Activated CD4-positive, alpha-beta T cell treated with anti-CD3 and anti-CD28 coated beads, Interleukin-2, amount 50 U/mL, for 24 hours (primary cell): ENCODE measurements at regions not wholly inside any gene's neighbourhood (a gene's known extent, or its start where the extent isn't known, plus 50 kb on each side); places are given as distances from the start of the nearest gene placed in this dataset.
A peak's percentile ranks its signal among the peaks of the same experiment; 100 is the strongest.

Experiments
- DNase-seq, 2 donors: peaks; one replicate each; pipeline ENCODE4 v3.0.0-alpha.2; 2020; ENCODE audit warnings: low read depth in 1 of 2, low spot score in 1 of 2

- peak; percentile 46 to 72 for DNase-seq
These were observed 483.6 kb downstream of the BCOR start for GRCh38 chrX:39613997-39614679.

DNA sequence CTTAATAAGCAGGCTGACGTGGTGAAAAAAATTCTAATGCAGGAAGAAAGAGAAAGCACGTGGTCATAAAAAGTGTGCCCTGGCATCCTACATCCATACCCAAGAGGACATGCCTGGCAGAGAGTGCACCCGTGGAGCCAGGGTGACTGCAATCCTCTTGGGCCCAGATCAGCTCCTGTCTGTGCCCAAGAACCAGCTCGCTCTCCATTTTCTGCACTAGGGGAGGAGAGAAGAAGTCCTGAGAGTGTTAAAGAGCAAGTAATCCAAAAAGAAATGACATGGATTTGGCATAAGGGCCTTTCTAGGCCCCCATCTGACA is 483.1 kb downstream of the BCOR start:
- DNase-seq: no peak

DNA sequence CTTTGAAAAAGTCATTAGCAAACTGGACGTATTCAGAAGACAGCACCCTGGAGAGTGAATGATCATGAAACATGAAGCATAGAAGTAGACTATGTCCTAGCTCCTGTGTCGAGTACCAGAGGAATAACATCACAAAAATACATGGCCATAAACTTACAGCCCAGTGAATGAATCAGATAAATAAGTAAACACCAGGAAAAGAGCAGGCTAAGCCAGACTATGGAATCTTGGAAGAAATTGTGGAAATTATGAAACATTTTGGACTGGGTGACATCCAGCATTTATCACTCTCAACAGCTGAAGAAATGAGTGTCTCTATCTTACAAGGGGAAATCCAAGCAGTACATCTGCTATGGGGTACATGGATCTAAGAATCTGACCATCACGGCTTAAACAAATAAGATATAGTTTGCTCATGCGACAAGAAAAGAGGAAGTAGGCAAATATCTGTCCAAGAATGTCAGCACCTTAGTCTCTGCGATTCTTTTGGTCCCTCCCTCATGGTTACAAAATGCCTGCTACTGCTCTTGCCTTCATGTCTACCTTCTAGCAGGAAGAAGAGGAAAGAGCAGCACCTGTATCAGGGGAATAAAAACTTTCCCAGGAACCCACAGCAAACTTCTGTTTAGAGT is 481.5 kb downstream of the BCOR start:
- no peak for DNase-seq

GRCh38 chrX:39616731-39617130 is 481.0 kb downstream of the BCOR start:
- DNase-seq: no peak

GRCh38 chrX:39618178-39618577 is 479.6 kb downstream of the BCOR start:
- DNase-seq: no peak

GRCh38 chrX:39619182-39620009 is 478.4 kb downstream of the BCOR start:
- DNase-seq: no peak

GRCh38 chrX:39624166-39624565 is 473.6 kb downstream of the BCOR start:
- no peak for DNase-seq

GRCh38 chrX:39625810-39626209 is 471.9 kb downstream of the BCOR start:
- no peak for DNase-seq

GRCh38 chrX:39626749-39627148 is 471.0 kb downstream of the BCOR start:
- no peak for DNase-seq

- DNase-seq: no peak
These were observed 470.5 kb downstream of the BCOR start for GRCh38 chrX:39627257-39627656.

GRCh38 chrX:39629001-39629400 is 468.8 kb downstream of the BCOR start:
- no peak for DNase-seq

DNA sequence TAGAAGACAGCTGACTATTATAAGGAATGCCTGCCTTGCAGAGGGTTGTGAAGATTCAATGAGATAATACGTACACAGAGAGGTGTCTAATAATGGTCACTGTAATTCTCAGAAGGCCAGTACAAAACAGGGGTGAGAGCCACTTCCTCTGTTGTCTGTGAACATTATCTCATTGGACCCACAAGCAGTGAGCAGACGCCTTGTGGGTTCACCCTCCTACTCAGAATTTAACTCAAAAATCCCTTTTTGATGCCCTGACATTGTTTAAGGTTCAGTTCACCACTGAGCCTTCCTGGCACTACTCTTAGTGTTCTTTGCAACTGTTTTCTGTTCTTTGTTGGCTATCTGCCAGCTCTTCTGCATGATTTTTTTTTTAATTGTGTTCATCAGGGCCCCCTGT is 467.4 kb downstream of the BCOR start:
- DNase-seq: no peak

DNA sequence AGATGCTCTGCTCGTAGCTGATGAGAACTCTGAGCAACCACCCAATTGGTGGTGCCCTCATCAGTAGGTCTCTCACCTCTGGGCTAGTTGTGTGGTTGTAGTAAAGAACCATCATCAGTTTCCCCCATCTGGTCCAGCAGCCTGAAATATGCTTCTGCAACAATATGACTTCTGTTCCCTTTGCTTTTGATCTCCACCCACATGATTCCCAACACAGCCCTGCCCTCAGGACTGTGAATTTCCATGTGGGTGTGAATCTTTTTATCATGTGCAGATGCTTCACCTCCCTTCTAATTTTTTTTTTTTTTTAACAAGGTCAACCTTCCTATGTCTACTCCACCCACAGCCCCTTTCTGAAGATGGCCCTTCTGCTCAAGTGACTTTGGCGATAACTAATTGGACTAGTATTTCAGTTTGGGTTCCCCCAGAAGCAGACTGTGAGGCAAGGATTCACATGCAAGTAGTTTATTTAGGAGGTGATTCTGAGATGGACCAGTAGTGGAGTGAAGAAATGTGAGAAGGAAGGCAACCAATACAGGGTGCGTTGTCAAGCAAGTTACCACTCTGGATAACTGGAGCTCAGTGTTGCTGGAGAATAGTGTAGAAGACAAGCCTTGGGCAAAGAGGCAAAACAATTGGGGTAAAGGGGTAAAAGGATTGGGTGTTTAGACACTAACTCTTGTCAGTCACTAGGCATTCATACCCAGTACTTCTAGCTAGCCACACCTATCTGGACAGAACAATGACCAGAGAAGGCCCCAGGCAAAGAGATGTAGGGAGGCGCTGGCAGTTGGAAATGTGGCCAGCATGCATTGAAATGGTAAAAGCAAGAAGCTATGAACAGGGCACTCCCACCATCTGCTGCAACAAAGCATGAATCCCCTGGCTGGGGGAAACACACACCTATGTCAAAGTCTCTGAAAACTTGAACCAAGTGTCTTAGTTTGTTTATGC is 466.2 kb downstream of the BCOR start:
- no peak for DNase-seq

- DNase-seq: no peak
These were observed 464.5 kb downstream of the BCOR start for GRCh38 chrX:39633293-39633692.

- DNase-seq: no peak
These were observed 461.3 kb downstream of the BCOR start for GRCh38 chrX:39636481-39636880.

- no peak for DNase-seq
These were observed 459.2 kb downstream of the BCOR start for GRCh38 chrX:39638526-39638925.

DNA sequence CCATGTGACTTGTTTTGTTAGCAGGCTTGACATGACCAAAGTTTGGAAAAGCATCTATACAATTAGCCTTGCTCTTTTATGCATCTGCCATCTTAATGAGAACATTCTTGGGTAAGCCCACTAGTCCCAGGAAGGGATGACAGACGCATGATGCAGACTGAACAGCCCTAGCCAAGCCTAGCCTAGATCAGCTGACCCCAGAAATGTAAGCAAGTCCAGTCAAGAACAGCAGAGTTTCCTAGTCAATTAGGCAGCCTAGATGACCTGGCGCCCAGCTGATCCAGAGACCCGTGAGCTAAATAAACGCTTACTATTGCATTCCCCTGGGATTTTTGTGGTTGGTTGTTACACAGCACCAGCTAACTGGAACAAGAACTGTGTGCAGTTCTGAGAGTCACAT is 457.9 kb downstream of the BCOR start:
- DNase-seq: no peak

DNA sequence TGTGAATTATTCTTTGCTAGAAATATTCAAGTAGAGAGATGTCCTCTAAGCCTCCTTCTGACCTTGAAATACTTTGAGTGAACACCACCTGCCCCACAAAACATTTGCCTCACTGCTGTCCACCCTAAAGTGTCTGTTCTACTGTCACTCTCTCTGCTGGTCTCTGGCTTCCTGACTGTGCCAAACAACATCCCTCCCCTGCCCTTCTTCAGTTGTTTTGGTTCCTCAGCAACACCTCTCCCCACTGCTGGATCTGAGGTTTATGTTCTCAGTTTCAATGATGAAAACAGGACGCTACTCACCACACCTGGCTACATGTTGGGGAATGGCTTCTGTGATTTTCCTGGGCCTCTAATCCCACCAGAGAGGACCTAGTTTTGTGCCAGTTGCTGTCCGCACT is 456.9 kb downstream of the BCOR start:
- DNase-seq: no peak

GRCh38 chrX:39642071-39642470 is 455.7 kb downstream of the BCOR start:
- DNase-seq: no peak

DNA sequence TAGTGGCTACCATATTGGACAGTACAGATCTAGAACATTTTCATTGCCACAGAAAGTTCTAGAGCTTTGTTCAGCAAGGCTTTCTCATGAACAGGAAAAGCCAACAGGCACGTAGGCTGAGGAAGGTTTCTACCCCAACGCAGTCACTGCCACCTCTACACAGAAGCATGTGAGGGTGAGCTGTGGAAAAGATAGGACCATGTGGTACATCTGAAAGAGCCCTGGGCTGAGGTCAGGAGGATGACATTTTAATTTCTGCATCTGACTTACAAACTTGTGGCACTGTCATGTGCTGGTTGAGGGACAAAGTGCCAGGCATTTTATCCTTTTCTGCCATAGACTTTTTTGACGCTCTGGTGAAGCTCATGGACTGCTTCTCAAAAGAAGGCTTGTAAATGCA is 454.2 kb downstream of the BCOR start:
- no peak for DNase-seq

GRCh38 chrX:39645178-39645895 is 452.4 kb downstream of the BCOR start:
- DNase-seq: no peak
